NCI-H1092 treated with DMSO at 0.1 percent for 48 hours (cell line): ENCODE measurements at regions not wholly inside any gene's neighbourhood (a gene's known extent, or its start where the extent isn't known, plus 50 kb on each side); places are given as distances from the start of the nearest gene placed in this dataset.
A peak's percentile ranks its signal among the peaks of the same experiment; 100 is the strongest.
"Not testable (repeated sequence)": the region's sequence is repeated elsewhere in the genome, so short reads cannot be mapped to it uniquely, and the experiment has no call there.

Experiments used
- DNase-seq: peaks from one replicate; lab custom pipeline; 2025; lab: John Stamatoyannopoulos, UW

DNA sequence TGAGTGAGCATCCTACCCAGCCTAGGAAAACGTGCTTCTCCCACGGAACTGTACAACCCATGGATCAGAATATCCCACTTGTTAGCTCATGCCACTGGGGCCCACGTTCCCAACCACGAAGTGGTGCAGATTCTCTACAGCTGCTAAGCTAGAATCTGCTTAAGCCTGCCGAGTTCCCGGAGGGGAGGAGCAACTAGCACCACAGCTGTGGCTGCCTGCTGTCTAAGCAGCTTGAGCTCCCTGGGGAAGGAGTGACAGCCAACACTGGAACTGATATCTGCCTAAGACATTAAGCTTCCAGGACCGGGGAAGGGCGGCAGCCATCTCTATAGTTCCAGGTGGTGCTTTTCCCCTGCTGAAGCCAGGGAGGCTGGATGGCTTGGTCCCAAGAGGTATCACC, 334.7 kb upstream of the CHRM2 start:
- no peak for DNase-seq

DNA sequence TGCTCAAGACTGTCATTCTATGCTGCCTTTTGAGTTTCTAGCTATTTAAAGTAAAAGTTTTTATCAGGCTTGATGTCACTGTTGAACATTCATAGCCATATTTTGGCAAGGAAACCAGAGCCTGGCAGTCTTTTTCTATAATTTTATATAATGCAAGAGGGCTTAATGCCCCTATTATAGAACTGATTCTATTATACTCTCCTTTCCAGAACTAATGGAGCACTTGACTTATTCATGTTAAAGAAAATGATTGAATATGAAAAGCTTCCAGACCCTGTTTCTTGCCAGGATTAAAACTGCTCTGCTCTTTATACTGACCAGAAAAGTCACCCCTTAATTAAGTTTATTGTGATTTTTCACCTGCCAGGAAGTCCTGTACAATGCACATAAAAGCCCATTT, 337.6 kb upstream of the CHRM2 start:
- DNase-seq = peak; percentile 78

DNA sequence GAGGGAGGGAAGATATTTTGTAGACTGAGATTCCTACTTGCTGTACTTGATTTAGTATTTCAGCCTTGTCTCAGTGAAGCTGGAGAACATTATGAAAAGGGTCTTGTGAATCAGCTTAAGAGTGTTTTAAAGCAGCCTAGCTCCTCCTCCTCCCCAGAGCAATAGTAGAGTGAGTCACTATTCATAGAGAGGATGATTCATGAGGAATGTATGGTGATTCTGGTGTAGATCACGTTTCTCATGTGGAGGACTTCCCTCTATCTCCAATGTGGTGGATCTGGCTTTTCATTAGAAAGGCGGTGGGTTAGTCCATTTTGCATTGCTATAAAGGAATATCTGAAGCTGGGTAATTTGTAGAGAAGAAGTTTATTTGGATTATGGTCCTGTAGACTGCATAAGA, 340.1 kb upstream of the CHRM2 start:
- DNase-seq = no peak

DNA sequence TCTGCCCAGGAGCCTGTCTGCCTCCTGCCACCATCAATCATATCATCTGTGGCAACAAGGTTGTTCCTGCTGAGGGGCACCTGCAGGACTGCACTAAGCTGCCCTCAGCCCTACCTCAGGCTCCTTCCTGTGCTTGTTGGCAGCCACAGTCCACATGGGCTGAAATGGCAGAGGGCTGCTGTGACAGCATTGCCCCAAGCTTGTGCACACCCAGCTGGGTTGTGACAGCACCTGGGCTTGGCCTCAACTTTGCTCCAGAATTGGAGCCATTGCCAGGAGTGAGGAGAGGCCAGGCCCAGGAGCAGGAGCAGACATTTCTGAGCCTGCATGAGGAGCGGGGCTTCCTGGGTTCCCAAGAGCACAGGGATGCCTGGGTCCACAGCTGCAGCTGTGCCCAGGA, 340.9 kb upstream of the CHRM2 start:
- no peak for DNase-seq

DNA sequence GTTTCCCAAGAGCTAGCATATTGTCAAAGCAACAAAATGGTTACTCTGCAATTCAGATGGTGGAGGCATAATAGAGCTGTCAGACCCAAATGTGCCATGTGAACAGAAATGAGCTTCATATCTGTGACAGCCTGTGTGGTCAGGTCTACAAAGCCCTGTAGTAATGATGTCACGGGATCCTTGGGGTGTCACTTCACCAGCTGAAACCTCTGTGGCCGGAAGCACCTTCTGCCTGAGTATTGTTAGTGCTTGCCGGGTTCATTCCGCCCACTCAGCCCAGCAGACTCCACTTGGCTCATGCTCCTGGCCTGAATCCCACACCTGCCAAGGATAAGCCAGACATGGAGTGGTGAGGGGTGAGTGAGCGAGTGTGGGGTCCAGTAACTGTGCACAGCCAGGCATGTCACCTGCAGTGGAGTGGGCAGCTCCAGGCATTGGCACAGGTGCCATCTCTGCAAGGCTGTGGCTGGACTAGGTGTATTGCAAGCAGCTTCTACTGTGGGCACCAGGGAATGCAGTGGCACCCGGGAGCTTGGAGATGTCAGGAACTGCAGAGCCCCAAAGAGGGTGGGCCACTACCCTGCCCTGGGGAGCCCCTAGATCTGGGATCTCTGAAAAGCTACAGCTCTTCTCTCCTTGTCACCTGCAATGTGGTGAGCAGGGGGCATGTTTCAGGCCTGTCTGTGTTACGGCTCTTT, 341.9 kb upstream of the CHRM2 start:
- no peak for DNase-seq

DNA sequence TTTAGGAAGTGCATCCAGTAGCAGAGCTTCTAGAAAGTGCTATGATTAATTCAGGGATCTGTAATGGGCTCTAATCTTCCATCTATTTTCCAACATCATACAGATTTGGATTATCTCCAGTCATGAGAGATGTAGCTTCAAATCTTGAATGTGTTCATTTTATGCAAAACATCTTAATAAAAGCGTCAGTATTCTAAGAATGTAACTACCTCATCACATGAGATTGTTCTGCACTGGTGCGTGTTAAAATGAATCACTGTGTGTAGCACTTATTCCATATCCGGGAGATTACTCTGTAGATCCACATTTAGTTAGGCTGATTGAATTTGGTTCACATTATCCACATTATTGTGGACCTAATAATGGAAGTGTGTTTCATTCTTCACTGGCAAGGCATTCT, 344.9 kb upstream of the CHRM2 start:
- DNase-seq = no peak

DNA sequence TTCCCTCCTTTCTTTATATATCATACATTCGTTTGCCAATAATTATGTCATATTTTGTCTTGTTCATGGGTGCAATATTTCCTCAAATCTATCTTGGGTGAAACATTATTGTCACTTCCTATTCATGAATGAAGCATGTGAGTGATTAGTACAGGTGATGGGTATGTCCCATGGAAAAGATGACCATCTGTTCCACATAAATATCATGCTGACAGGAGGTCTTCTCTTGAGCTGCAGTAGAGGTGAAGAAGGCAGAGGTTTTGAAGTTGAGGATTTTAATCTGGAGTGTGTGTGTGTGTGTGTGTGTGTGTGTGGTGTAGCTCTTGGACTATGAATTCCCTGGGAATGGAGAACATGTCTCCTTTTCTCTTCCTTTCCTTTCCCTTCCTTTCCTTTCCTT, 350.5 kb upstream of the CHRM2 start:
- DNase-seq = no peak

DNA sequence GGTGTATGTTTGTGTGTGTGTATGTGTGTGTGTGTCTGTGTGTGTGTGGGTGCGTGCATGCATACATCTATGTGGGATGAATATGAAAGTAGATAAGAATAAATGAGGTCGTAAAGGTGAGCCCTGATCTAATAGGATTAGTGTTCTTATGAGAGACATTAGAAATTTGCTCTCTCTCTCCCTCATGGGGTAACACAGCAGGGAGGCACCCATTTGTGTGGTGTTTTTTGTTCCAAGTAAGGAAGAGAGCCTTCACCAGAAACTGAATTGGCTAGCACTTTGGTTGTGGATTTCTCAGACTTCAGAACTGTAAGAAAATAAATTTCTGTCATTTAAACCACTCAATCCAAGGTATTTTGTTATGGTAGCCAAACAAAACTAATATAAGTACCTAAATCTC, 353.7 kb upstream of the CHRM2 start:
- DNase-seq = no peak

DNA sequence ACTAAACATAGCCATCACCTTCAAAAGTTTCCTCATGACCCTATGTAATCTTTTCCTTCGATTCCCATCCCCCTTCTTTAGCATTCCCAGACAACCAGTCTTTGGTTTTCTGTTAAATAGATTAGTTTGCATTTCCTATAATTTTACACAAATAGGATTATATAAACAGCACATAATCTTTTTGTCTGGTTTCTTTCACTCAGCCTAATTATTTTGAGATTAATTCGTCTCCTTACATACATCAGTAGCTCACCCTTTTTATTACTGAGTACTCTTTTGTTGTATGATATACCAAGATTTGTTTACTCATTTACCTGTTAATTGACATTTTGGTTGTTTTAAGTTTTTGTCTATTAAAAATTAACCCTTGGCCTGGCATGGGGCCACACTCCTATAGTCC, 354.7 kb upstream of the CHRM2 start:
- DNase-seq = no peak

DNA sequence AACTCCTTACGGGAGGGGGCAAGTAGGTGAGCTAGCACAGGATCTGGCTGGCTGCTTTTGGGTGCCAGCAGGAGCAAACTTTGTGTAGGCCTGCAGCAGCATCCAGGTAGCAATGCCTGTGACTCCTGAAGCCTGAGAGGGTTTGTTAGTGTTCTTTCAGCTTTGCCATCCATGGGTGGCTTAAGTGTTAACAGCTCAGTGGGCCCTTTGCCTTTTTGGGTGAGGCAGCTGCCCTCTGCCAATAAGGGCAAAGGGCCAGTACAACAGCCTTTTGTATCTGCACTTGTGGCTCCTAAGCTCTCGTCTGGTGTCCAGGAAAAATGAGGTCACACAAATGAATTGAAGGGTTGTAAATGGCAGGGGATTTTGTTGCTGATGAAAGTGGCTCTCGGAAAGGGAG, 359.0 kb upstream of the CHRM2 start:
- DNase-seq = no peak

DNA sequence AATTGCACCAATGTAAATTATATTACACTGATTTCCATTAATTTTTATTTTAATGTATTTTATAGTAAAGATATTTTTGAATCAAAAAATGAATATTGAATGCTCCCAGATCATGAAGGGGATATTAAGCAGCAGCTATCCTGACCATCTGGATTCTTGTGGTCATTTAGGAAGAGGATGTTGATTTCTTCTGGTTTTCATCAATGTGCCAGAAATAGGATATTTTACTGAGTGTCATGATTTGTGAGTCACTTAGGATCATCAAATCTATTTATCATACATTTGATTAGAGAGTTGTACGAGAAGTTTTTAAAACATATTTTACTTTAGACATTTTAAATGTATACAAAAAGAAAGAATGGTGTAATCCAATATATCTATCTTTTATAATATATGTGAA, 366.3 kb upstream of the CHRM2 start:
- DNase-seq = no peak

DNA sequence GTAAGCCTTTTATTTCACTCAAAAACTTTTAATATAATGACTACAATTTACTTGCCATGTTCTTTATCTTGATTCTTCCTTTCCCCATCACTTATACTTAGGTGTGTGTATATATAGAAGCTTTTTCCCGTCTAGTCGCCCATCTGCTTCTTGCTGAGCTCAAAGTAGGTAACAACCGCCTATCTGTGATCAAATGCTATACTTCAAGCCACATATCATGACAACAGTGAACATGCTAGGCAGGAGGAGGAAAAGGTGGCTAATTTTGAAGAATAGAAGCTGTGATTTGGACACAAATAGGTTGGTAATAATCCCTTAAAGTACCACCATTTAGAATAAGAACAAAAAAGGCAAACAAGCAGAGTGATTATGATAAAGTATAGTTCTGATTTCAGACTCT, 367.3 kb upstream of the CHRM2 start:
- DNase-seq = no peak

DNA sequence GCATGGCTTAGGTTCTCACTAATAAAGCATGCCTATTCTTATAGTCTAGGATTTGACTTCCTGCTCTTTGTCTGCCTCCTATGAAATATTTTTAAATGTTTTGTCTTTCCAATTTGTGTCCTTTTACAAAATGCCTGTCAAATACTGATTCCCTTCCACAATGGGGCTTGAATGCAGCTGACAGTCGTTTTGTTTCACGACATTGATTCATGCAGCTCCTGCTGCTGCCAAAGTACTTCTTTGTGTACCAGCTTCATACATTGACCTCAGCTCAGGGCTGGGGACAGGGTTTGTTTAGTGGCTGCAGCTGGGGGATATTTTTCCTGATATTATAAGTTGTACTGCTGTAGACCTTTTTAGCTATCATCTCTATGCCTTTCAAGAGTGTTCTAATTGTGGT, 371.9 kb upstream of the CHRM2 start:
- peak; percentile 12 for DNase-seq

DNA sequence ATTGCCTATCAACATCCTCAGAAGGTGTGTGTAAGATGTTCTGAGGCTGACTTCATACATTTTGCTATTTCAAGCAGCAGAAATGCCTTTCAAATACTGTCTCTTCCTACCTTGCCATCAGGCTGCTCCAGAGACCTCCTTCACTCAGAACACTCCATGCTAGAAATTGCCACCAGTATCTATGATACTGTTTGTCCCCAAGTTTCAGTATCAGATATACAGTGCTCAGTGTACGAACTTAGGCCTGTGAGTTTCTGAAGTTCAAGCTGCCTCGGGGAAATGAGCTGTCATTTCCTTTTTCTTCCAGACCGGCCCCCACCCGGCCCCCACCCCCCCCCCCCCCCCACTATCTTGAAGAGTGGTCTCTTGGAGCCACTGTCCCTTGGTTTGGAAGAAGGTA, 373.4 kb upstream of the CHRM2 start:
- DNase-seq = no peak

DNA sequence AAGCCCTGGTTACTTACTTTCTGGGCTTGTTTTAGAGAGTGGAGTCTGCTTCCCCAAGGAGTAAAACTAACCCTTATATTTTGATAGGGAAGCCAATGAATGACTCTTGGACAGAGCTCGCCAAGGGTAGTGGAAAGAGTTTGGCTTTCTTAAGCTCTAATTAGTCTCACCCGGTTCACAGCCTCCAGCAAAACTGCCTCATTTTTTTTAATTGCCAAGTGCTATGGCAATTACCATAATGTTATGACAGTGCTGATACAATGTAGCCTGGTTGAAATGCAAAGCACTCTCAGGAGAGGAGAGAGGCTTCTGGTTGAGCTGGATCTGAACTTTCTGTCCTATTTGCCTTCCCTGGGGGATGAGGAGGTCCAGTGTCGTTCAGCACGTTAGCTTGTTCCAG, 376.1 kb upstream of the CHRM2 start:
- no peak for DNase-seq

DNA sequence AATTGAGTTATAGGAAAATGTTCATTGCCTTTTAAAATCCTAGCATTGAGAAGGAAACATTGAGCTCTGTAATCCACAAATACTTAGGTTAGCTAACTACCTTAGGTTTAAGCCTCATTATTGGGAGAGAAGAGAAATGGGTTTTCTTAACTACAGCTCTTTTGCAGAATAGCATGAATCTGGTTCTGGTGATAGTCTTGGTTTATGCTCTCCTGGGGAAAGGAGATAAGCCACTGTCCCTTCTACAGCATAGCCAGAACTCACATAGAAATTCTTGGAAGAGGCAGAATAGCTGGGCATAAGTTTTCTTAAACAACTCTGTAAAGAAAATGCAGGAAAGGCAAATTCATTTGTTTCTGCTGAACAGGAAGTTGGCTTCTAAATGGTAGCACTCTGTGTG, 378.6 kb upstream of the CHRM2 start:
- no peak for DNase-seq

DNA sequence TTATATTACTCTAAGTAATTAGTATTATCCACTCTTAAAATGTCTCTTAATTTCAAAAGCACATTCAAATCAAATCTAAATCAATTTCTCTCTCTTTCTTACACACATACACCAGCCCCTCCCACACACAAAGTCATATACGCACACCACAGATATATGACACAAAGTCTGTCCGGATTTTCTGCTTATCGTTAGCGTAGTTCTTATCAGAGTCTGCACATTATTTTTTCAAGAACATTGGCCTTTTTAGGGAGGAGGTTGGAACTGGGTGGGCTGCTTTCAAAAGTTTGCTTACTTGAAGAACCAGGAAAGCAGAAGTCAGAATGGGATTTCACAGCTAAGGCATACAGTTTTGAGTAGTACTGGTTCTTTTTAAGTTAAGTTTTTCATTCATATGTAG, 387.6 kb upstream of the CHRM2 start:
- DNase-seq = no peak

DNA sequence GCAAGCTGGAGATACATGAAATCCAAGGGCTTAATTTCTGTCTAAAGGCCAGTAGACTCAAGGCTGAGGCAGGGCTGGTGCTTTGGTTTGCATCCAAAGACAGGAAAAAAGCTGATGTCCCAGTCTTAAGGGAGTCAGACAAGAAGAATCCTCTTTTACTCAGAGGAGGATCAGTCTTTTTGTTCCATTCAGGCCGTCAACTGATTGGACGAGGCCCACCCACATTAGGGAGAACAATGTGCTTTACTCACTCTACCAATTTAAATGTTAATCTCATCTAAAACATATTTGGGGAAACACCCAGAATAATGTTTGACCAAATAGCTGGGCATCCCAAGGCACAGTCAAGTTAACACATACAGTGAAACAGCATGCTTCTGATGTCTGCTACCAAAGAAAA, 388.5 kb upstream of the CHRM2 start:
- DNase-seq = no peak

DNA sequence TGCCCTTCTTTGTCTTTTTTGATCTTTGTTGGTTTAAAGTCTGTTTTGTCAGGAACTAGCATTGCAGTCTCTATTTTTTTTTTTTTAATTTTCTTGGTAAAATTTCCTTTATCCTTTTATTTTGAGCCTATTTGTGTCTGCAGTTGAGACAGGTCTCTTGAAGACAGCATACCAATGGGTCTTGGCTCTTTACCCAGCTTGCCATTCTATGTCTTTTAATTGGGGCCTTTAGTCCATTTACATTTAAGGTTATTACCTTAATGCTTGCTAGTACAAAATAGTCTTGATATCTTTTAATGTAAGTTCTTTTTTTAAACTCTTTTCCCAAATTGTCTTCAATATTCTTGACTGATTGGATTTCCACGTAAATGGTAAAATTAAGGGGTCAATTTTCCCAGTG, 398.3 kb upstream of the CHRM2 start:
- no peak for DNase-seq

DNA sequence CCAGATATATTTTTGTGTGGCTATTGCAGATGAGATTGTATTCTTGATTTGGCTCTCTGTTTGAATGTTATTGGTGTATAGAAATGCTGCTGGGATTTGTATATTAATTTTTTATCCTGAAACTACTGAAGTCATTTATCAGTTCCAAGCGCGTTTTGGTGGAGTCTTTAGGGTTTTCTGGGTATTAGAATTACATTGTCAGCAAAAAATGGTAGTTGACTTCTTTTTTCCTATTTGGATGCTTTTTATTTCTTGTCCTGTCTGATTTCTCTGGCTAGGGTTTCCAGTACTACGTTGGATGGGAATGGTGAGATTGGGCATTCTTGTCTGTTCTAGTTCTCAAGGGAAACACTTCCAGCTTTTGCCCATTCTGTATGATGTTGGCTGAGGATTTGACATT, 415.5 kb upstream of the CHRM2 start:
- DNase-seq = no peak

DNA sequence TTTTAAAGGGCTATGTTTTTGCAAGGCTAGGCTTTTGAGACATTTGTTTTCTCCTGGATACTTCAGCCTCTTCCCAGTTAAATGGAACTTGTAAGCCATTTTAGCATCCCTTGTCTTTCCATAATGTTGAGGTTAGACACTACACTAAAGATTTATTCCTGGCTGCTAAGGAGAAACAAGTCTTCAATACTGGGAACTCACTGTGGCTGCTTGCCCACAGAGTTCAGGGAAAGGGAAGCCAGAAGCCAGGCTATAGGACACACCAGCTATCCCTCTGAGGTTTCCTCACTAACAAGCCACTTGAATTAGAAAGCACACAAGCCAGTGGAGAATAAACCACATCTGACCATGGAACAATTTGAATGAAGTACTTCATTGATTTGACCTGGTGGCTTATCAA, 421.7 kb upstream of the CHRM2 start:
- DNase-seq = no peak

DNA sequence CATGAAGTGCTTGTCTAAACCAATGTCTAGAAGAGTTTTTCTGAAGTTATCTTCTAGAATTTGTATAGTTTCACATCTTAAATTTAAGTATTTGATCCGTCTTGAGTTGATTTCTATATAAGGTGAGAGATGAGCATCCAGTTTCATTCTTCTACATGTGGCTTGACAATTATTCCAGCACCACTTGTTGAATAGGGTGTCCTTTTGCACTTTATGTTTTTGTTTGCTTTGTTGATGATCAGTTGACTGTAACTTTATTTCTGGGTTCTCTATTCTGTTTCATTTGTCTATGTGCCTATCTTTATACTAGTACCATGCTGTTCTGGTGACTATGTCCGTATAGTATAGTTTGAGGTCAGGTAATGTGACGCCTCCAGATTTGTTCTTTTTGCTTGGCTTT, 426.6 kb upstream of the CHRM2 start:
- DNase-seq = no peak

DNA sequence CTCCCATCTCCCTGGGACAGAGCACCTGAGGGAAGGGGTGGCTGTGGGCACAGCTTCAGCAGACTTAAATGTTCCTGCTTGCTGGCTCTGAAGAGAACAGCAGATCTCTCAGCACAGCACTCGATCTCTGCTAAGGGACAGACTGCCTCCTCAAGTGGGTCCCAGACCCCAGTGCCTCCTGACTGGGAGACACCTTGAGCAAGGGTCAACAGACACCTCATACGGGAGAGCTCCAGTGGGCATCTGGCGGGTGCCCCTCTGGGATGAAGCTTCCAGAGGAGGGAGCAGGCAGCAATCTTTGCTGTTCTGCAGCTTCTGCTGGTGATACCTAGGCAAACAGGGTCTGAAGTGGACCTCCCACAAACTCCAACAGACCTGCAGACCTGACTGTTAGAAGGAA, 436.7 kb upstream of the CHRM2 start:
- DNase-seq = not testable (repeated sequence)

DNA sequence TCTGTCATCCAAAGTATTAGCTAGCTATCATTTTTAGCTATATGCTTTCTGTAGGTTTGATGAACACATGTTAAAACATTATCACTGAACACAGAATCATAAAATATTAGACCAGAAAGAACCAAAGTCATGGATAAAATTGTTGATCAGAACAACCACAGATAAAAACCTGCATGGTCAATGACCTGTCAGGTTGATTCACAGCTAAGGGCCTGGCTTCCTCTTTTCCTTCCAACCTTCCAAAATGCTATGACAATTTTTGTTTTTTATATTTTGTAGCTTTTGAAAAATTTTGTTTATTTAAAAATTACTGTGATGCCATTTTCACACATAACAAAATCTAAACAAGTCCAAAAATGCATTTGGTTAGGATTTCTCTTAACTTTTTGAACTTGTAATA, 444.4 kb upstream of the CHRM2 start:
- DNase-seq = no peak

DNA sequence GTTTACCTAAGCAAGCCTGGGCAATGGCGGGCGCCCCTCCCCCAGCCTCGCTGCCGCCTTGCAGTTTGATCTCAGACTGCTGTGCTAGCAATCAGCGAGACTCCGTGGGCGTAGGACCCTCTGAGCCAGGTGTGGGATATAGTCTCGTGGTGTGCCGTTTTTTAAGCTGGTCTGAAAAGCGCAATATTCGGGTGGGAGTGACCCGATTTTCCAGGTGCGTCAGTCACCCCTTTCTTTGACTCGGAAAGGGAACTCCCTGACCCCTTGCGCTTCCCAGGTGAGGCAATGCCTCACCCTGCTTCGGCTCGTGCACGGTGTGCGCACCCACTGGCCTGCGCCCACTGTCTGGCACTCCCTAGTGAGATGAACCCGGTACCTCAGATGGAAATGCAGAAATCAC, 442.6 kb upstream of the MTPN start:
- not testable (repeated sequence) for DNase-seq
